ENCODE measurements at regions not wholly inside any gene's neighbourhood (a gene's known extent, or its start where the extent isn't known, plus 50 kb on each side); places are given as distances from the start of the nearest gene placed in this dataset.

DNA sequence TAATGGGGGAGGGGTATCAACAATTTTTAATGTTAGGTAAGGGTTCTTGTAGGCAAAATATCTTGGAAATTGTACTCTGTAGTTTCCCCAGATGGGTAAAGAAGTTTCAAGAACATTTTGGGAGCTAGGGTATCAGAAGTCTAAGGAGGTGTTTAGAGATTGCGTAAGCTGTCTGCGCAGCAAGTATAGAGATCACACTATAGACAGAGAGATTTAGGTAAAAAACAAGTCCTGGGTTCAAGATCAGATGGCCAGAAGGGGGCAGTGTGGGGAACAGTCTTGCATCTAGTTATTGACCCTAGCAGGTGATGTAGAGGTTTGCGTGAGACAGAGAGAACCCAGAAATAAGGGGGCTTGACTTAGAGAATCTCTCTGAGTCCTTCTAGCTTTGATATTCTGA, 80.8 kb downstream of the S1PR1 start:
- no peak for DNase-seq

DNA sequence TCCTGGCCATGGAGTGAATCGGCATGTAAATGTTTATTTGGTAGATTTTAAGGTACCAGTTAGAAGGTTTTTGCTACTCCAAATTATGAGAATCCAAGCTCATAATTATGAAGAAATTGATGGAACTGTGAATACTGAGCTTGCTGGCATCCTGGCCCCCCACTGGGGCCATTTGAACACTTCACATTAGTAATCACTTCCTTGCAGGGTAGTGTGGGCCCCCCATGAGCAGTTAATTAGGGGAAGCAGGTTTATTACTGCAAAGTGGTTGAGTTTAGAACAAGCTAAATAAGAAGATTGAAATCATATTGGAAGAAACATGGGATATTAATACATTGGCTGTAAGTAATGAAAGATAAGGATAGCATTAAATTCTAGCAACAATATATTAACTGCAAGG, 86.7 kb downstream of the S1PR1 start:
- DNase-seq = no peak

DNA sequence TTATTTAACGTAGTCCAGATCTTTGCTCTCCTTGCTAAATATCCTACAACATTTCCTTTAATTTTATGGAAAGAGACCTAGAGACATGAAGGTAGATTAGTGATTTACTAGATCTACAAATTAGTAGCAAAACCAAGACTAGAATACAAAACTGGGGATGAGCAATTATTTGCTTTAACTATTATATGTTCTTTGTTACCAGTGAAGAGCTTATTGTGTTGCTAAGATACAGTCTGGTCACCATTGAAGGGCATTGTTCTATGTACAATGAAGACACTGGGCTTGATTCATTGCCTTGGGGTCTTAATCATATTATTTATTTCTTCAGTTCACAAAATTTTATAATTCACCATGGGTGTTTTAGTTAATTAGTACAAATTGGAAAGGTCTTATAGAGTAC, 88.3 kb downstream of the S1PR1 start:
- DNase-seq = no peak

DNA sequence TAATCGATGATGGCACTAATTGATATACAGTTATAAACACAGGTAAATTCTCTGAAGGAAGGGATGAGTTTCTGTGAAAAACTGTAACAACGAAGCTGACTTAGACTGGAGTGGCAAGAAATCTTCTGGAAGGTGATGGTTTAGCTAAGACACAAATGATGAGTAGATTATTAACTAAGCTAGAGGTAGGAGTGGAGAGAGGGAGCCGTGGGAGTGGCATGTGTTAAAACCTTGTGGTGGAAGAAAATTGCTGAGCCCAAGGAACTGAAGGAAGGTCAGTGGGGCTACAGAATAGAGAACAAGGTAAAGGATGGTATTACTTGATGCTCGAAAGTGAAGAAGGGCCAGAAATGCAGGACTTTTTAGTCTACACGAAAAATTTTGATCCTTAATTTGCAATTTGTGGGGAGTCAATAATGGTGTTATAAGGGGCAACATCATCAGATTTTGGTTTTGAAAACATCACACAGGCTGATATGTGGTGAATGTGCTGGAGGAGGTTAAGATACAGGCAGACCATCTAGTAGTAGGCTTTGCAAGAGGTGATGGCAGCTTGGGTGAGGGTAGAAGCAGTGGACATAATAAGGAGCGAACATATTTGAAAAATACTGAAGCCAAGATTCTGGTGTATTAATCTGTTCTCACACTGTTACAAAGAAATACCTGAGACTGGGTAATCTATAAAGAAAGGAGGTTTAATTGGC, 93.8 kb downstream of the S1PR1 start:
- DNase-seq = no peak

DNA sequence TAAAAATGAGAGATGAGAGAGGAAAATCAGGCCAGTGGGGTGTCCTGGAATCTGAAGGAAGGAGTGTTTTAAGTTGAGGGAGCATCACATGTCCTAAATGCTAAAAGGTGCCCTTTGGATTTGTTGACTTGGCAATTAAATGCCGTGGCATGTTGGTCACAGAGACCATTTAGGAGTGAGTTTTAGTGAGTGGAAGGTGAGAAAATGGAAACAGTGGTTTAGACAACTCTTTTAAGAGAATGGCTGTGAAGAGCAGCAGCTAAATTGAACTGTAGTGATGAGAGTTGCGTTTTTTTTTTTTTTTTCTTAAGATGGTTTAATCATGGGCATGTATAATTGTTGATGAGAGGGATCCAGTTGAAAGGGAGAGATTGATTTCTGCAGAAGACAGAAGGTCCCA, 95.0 kb downstream of the S1PR1 start:
- DNase-seq = no peak

DNA sequence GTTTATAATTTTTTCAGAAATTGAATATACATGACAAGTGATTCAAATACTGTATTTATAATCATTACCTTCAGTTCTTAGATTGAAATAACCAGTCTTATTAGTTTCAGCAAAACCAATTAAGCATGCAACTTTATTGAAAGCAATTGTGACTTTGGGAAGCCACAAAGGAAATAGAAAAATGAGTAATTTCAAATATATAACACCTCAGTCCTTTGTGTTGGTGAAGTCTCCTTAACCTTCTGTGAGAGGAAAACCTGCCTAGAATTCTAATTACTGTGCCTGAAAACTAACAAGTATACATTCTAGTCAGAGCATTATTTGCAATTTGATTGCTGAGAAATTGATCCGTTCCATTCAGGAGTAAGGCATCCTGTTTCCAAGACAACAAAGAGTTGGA, 95.8 kb downstream of the S1PR1 start:
- DNase-seq = no peak

DNA sequence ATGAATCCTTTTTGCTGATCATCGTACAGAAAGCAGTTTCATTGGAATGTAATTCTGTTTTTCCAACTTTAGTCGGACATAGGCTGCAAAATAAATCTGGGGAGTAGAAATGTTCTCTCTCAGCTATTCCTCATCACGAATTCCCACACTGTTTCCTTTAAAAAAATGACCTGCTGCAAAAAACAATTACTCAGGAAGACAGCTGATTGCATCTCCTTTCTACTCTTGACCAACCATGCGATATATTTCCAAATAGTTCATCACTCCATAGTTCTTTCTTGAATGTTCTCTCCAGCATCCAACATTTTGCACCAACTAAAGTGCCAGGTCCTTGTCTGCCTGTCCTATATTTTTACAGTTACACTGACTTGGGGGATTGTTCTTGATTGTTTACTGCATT, 96.4 kb downstream of the S1PR1 start:
- no peak for DNase-seq

DNA sequence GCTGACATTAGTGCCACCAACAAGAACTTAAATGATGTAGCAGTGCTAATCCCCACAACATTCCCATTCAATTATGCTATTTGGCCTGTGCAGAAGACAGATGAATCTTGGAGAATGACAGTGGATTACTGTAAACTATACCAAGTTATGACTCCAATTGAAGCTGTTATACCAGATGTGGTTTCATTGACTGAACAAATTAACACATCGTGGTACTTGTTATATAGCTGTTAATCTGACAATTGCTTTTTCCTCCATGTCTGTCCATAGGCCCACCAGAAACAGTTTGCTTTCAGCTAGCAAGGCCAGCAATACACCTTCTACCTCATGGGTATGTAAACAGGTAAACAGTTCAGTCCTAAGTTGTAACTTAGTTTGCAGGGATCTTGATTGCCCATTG, 101.1 kb downstream of the S1PR1 start:
- DNase-seq = no peak

DNA sequence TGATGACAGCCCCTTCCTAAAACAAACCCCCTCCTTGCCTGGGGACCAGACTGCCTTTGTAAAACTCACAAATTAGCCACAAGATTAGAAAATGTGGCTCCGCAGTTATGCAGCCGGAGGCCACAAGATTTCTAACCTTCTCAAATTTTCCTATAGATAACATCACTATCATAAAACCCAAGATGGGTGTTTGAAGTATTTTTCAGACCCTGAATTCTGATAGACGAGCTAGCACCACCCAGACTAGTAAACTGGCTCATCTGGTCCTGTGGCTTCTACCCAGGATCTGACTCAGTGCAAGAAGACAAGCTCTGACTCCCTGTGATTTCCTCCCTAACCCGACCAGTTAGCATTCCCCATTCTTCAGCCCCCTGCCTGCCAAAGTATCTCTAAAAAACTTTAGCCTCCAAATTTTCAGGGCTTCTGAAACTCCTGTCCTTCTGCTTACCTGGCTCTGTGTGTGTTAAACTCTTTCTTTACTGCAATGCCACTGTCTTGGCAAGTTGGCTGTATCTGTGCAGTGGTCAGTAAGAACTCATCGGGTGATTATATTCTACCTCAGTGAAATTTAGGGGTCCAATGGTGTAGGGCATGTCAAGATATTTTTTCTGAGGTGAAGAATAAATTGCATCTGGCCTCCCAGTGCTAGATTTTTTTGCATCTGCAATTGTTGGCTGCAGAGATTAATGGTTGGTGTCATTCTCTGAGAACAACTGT, 102.1 kb downstream of the S1PR1 start:
- DNase-seq = peak in 1 of 2 donors; percentile 2

DNA sequence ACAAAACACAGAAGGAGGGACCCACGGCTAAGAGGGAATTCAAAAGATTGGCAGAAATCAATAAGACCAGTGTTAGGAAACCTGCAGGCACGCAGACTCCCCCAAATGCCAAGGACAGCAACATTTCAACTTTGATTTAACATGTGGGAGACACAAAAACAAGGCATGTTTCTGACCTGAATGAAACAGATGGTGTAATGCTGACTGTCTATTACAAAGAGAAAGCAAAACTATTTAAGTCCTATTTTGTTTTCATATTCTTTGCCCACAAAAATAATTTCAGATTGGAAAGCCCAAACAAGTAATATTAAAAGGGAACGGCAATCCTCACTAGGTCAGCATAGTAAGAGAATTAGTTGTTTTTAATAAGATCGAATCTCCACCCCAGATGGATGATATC, 107.9 kb downstream of the S1PR1 start:
- no peak for DNase-seq

DNA sequence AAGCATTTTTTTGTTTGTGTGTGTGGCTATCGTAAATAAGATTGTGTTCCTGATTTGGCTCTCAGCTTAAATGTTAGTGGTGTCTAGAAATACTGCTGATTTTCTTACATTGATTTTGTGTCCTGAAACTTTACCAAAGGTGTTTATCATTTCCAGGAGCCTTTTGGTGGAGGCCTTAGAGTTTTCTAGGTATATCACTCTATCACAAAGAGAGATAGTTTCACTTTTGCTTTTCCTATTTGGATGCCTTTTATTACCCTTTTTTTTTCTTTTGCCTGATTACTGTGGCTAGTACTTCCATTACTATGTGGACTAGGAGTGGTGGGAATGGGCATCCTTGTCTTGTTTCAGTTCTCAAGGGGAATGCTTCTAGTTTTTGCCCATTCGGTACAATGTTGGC, 109.6 kb downstream of the S1PR1 start:
- DNase-seq = no peak

DNA sequence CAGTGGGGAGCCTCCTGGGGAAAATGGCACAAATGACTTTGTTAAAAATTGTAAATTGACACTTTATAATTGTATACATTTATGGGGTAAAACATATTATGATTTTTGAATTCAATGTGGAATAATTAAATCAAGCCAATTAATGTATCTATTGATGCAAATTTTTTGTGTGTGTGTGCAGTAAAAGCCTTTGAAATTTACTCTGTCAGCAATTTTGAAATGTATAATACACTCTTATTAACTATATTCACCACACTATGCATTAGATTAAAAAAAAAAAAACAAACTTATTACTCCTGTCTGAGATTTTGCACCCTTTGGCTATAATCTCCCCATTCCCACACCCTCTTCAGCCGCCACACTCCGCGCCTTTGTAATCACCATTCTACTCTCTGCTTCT, 119.2 kb downstream of the S1PR1 start:
- DNase-seq = no peak

DNA sequence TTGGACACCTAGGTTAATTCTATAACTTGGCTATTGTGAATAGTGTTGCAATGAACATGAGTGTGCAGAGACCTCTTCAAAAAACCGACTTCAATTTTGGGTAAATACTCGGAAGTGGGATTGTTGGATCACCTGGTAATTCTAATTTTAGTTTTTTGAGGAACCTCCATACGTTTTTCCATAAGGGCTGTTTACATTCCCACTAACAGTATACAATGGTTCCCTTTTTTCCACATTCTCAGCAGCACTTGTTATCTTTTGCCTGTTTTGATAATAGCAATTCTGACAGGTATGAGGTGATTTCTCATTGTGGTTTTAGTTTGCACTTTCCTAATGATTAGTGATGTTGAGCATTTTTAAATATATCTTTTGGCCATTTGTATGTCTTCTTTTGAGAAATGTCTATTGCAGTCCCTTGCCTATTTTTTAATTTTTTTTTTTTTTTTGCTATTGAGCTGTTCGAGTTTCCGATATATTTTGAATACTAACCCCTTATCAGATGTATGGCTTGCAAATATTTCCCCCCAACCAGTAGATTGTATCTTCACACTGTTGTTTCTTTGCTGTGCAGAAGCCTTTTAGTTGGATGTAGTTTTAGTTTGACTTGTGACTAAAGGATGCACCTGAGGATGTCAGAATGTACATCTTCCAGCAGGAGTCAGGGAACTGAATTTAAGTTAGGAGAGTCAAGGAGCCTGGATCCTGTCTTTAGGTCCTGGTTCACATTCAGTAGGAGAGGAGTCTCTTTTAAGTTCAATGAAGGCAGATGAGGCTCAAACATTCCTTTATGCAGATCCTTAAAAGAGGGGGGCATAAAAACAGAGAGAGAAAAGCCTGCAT, 120.0 kb downstream of the S1PR1 start:
- DNase-seq = no peak

DNA sequence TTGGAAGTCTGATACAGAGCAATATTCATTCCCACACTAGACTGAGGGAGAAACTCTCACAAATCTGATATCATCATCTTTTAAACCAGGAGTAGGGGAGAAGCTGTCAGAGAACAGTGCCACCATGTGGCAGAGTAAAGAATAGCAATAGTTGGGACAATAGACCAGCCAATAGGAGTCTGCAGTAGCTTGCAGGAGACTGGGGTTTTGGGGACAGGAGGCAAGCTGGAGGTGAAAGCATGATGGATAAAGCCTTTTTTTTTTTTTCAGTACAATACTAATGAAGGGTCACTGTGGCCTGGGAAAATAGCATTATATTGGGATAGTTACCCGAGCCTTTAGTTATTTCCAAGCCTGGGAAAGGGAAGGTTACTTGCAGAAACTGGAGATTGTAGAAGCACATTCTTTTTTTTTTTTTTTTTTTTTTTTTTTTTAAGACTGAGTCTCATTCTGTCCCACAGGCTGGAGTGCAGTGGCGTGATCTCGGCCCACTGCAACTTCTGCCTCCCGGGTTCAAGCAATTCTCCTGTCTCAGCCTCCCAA, 120.7 kb downstream of the S1PR1 start:
- peak; percentile 64 to 82 for DNase-seq

DNA sequence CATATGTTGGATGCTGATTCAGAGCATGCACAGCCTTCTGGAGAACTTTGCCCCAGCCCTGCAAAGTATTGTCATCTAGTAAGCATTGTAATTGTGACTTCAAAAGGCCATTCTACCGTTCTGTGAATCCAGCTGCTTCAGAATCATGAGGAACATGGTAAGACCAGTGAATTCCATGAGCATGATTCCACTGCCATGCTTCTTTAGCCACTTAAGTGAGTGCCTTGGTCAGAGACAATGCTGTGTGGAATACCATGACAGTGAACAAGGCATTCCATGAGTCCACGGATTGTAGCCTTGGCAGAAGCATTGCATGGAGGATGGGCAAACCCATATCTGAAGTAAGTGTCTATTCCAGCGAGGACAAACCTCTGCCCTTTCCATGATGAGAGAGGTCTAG, 123.7 kb downstream of the S1PR1 start:
- DNase-seq = no peak

DNA sequence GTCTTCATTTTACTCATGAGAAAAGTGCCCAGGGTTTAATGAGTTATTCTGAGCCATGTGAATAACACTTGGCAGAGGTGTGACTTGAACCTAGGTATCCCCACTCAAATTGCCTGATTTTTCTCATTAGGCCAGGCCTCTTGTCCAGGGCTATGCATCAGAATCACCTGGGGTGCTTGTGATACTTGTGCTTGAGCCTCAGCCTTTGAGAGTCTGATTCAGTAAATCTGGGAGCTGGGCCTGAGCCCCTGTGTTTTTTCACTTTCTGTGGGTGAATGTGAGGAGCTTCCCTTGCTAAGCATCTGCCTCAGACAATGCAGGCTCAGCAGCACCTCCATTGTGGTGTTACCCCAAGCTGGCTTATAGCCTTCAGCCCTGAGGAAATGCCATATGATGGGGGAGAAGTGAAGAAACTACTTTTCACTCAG, 127.1 kb downstream of the S1PR1 start:
- no peak for DNase-seq

DNA sequence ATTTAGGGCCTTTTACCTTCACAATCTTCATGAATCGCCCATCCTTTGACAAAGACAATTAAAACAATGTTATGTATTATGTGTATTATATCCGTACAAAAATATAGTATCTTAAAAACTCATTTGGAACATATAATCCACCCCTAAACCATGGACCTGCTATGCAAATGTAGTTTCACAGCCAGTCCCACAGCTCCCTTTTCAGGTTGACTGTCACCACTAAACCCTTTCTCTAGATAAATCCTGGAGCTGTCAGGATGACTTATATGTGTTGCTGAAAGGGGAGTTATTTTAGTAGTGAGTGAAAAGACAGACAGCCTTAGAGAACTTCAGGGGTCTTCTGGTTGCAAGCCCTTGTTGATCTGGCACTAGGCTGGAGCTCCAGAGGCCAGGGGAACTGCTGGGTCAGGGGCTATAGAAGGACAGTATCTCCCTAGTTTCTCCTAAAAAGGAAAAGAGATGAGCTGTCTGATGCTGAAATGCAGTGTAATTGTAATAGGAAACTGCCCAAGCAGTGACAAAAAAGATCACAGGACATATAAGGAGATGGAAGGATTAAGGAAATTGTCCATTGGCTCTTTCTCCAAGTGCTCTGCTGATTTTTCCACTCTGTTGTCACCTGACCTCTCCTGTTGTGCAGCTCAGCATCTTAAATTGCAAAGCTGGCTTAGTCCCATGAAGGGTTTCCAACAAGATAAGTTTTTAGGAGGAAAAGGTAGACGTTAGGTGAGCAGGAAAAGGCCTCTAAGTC, 127.7 kb downstream of the S1PR1 start:
- DNase-seq = no peak

DNA sequence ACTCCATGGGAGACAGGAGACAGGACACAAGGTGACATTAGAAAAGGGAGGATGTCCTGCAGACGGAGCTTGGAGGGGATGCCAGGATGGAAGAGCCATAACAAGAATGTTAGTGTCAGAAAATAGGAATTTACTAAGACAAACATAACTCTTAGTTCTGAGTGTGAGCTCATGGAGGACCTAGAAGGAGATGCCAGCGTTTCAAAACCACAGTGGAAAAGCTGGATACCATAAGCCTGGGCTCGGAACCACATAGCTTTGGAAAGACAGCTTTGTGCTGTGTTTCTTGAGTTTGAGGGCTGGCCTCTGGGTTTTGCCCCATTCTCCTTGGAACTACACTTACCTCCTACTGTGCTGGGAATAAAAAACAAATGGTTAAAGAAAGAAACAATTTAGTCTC, 128.4 kb downstream of the S1PR1 start:
- no peak for DNase-seq

DNA sequence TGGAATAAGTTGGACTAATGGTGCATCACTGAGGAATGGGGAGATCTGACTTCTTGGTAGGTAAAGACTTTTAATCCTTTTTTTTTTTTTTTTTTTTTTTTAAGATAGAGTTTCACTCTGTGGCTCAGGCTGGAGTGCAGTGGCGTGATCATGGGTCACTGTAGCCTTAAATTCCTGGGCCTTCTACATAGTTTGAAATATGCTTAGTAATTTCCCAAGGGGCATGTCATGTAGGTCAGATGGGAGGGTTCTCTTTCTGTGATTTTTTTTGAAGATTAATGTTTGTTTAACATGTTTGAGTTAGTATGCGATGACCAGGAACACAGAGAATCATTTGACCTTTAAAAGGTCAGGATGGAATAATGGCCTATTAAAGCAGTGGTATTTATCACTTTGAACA, 129.1 kb downstream of the S1PR1 start:
- no peak for DNase-seq

DNA sequence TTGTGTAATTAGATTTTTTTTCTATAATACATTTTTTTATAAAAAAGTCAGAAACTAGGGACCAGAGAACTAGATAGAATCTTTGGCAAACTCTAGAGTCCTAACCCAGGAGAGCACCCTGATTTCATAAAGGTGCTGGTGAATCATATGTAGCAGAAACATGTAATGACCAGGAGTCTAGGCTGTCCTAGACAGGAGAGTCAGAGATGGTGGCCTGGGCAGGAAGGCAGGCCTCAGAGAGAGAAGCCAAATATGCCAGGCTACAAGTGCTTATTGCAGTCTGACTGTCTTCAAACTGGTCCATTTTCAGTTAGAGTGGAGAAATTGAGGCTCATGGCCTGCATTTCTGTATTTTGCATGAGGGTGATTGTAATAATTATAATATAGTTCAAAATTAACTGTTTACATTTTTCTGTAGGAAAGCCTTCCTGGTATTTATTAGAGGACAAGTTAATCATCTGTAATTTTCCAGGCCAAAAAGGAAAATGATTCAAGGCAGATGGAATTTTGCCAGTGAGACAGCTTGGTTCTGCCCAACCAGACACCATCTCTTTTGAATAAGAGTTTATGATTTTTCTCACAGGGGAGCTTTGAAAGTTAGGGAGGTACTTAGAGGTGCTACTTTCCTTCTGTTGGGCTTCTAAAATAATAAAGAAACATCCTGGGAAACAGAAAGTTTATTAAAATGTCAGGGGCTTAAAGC, 129.8 kb downstream of the S1PR1 start:
- DNase-seq = no peak

DNA sequence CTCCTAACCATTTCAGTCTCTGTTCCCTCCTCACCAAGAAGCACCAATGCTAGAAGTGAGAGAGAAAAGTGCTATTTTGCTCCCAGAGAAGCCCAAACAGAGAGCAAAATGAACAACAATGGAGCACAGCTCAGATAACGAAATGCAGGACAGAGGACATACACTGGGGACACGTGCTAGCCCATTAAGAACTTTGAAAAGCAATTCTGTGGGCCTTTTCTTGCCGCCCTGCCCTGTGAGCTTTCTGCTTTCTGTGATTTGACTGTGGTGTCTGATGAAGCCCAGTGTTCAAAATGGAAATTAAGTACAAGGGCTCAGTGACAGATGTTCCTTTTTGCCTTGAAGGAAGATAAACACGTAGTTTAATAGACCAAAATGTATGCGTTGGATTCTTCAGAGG, 130.8 kb downstream of the S1PR1 start:
- DNase-seq = no peak

DNA sequence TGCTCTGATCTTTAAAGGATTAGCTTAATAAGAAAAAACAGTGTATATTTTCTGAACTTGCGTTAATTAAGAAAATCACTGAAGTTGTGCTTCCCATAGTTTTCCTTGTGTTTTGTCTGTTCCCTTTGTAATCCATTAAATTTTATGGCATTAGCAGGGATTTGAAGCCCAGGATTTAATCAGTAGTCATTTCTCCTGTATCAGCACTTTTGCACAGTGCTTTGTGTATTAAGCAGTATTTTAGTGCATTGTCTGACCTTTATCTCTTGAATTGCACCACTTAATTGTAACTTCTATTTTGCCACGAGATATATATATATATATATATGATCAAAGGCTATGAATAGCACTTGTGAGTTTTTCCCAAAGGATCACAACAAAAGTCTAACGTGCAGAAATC, 133.7 kb downstream of the S1PR1 start:
- DNase-seq = no peak
